Activated CD4-positive, CD25-positive, alpha-beta regulatory T cell treated with anti-CD3 and anti-CD28 coated beads, Interleukin-2, amount 50 U/mL, for 24 hours (primary cell): ENCODE measurements at regions not wholly inside any gene's neighbourhood (a gene's known extent, or its start where the extent isn't known, plus 50 kb on each side); places are given as distances from the start of the nearest gene placed in this dataset.

Source experiments
- ATAC-seq, 2 donors: fragments of 150-1000 bp; cut with Tn5 transposase; one replicate each; pipeline ENCODE4 v1.10.0; 2021; ENCODE audit warnings: mild to moderate bottlenecking in 1 of 2, moderate library complexity in 1 of 2

DNA sequence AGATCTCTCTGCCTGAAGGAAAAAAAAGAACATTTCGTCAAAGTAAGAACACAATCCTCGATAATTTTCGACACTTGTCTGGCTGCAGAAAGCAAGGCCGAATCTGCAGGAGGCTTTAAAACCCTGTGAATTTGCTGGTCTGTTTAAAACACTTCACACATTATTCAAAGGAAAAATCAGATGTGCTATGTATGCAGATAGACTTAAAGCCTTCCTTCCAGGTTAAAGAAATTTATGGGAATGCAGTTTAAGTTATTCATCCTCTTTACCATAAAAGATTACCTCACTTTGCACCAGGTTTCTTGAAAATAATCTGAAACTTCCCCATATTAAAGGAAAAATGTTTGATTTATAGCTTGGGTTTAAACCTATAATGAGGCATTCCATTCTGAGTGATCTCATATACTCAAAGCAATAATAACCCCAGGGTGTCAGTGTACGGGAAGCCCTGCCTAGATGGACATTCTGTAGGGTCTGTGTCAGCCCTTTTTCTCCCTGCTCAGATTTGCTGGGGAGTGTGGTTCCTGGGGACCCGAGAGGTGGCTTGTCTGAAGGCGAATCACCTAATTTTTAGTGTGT is 323.5 kb upstream of the SLC24A2 start:
- ATAC-seq, result no peak

DNA sequence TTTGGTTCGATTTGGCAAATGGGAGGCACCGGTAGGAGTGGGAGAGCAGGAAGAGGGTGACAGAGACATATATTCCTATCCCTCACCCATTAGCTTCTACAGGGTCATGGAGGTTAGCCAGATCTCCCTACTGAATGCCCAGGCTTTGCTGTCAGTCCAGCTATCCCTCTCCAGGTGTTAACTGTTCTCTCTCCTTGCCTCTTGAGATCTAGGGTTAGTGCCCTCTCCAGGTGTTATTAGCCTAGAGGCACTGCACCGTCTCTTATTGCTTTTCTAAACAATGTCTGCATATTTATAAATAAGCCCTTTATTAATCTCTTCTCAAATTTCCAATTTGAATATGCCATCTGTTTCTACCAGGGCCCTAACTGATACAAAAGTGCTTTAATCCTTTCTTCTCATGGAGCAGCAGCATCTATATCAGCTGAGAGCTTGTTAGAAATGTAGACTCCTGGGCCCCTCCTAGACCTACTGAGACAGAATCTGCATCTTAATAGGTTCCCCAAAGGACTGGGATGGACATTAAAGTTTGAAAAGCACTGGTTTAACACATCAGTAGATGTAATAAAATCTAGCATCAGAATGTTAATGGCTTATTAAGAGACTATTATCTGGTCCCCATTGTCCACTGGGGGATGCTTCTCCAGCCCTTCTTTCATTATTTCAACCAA is 322.5 kb upstream of the SLC24A2 start:
- ATAC-seq, result no peak

DNA sequence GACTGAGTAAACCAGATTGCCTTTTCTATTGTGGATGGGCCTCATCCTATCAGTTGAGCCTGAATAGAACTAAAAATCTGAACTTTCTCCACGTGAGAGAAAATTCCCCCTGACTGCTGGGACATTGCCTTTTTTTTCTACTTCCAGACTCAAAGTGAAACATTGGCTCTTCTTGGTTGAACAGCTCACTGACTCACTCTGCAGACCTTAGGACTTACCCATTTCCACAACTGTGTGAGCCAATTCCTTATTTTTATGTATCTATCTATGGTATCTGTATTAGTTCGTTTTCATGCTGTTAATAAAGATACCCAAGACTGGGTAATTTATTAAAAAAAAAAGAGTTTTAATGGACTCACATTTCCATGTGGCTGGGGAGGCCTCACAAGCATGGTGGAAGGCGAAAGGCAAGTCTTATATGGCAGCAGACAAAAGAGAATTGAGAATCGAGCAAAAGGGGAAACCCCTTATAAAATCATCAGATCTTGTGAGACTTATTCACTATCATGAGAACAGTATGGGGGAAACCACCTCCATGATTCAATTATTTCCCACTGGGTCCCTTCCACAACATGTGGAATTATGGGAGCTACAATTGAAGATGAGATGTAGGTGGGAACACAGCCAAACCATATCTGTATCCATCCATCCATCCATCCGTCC is 306.7 kb upstream of the SLC24A2 start:
- peak in 1 of 2 donors; percentile 10 for ATAC-seq

DNA sequence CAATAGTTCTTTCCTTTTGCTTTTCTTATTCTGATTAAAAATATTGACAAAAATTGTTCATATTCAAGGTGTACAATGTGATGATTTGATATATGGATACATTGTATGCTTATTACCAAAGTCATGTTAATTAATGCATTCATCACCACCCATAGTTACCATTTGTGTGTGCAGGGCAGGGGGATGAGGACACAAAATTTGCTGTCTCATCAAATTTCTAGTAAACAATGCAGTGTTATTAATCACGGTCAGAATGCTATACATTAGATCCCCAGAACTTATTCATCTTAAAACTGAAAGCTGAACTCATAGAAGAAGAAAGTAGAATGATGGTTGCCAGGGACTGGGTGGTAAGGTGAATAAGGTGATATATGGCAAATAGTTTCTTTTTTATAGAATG is 303.7 kb upstream of the SLC24A2 start:
- peak in 1 of 2 donors; percentile 20 for ATAC-seq

DNA sequence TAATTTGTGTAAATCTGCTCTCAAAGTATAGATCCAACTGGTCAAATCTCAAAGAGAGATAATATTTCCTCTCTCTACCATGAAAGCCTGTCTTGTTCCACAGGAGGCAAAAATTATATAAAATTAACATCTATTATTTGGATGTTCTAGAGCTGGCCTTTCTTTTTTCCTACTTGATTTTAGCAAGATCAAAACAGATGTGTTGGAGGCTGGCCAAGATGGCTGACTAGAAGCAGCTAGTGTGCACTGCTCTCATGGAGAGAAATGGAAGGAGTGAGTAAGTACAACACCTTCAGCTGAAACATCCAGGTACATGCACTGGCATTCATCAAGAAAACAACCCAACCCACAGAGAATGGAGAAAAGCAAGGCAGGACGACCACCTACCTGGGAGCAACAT is 298.6 kb upstream of the SLC24A2 start:
- no peak for ATAC-seq

DNA sequence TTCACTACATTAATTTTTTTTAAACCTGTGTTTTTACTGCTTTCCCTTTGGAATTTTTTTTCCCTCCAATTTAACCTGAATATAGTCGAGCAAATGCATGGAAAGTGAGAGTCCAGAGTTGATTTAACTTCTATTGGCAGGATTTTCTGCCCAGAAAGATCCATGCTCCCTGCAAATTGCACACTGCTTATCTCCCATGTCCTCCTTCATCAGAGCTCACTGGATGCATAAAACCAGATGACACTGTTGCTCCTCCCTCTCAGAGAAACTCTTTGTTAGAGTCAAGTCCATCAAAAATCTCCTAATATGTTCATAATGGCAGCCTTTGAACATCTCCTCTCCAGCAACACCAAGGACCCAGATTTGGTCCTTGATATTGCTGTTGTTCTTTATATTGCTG is 297.0 kb upstream of the SLC24A2 start:
- no peak for ATAC-seq

DNA sequence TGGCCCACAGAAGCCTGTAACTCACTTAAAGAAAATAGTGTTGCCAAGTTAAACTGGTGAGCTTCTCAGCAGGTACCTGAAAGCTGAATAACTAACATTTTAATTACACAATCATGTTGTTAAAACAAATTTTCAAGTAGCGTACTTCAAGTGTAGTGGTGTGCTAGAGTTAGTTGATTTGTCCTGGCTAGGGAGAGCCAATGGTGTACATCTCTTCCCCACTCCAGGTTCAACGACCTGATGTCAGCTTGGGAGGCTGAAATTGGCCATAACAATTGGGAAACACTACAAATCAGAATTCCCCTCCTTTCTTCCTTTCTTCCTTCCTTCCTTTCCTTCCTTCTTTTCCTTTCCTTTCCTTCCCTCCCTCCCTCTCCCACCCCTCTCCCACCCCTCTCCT is 295.3 kb upstream of the SLC24A2 start:
- no peak for ATAC-seq

DNA sequence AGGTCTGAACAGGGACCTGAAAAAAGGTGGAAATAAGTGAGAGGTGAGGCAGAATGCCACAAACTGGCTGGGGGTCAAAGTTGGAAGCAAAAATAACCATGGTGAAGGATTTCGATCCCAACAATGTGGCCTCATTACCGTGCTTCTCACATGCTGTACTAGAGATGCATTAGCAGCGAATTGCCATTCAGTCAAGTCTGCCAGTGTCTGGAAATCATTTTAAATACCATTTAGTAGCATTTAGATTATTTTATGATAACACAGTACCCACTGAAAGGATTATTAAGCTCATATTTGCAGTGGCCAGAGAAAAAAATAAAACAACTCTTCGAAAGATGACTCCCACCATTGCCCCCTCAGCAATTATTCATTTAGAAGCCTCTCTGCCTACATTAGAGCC is 294.6 kb upstream of the SLC24A2 start:
- no peak for ATAC-seq

DNA sequence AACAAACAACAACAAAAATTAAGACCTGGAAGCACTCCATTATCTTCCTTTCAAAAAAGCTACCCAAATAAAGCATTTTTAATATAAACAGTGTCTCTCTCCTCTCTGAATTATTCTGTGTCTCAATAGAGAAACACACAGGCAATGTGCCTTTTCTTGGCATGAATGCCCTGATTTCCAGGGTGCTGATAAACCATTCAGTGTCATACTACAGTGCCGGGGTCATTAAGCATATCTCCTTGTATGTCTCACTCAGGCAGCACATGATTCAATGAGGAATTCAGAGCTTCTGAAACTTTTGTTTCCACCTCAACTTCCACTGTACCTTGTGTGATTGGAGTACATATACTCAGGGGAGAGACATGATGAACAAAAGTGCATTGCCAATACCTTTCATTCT is 294.0 kb upstream of the SLC24A2 start:
- no peak for ATAC-seq

DNA sequence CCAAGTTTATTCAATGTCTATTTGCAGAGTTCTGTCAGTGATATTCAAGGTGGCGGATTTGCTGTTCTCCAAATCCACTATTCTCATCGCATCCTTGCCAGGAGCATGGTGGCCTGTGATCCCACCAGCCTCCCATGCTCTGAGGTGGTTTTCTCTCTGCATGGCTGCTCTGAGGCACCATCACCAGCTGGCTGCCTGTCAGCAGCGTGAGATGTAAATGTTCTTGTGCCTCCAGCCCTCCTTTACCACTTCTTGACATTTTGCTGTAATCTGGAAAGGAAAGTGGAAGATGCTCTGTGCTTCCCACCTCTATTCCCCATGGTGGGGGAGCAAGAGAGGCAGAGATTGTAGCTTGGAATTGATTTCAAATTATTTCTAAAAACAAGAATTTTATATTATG is 293.6 kb upstream of the SLC24A2 start:
- no peak for ATAC-seq

DNA sequence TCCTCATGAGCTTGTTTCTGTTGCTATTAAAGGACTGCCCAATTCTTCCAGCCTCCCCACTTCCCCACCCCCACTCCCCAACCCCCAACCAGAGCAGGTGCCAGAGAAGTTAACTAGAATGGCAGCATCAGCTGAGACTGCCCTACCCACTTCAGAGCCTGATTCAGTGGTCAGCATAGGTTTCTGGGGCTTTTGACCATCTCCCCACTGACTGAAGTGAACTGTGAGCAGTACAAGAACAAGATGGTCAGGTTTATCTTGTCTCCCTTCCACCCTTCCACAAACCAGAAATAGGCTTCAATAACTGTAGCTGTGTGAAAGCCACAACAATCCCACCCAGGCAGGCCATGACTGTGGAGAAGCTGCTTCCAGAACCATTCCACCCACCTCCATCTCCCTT is 289.4 kb upstream of the SLC24A2 start:
- ATAC-seq, result no peak

DNA sequence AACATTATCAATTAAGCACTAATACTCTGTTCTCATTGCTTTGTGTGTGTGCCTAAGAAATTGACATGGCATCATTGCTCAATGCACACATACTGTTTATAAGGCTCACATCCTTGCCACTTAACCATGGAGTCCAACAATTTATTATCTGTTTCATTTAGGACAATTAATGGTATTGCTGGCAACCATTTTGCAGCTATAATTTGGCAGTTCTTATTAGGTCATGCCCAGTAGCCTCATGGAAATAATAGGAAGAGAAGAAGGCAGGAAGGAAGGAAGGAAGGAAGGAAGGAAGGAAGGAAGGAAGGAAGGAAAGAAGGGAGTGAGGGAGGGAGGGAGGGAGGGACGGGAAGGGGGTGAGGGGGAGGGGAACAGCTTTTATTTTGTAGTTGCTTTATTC is 285.5 kb upstream of the SLC24A2 start:
- no peak for ATAC-seq

DNA sequence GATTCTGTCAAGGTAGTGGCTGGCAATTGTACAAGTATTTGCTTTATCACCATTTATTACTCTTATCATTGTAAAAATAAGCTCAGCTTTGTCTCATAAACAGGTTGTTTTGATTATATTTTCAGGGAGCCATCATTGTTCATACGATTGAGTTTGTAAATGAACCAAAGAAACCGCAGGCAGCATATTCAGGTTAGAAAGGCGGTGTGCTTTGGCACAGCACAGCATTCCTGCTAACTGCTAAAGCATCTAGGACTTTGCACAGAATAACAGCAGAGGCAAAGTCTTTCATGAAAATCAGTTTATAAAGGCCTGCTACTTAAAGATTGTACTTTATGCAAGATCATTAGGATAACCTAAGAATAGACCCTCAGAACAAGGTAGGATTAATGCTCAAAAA is 281.5 kb upstream of the SLC24A2 start:
- ATAC-seq, result no peak

DNA sequence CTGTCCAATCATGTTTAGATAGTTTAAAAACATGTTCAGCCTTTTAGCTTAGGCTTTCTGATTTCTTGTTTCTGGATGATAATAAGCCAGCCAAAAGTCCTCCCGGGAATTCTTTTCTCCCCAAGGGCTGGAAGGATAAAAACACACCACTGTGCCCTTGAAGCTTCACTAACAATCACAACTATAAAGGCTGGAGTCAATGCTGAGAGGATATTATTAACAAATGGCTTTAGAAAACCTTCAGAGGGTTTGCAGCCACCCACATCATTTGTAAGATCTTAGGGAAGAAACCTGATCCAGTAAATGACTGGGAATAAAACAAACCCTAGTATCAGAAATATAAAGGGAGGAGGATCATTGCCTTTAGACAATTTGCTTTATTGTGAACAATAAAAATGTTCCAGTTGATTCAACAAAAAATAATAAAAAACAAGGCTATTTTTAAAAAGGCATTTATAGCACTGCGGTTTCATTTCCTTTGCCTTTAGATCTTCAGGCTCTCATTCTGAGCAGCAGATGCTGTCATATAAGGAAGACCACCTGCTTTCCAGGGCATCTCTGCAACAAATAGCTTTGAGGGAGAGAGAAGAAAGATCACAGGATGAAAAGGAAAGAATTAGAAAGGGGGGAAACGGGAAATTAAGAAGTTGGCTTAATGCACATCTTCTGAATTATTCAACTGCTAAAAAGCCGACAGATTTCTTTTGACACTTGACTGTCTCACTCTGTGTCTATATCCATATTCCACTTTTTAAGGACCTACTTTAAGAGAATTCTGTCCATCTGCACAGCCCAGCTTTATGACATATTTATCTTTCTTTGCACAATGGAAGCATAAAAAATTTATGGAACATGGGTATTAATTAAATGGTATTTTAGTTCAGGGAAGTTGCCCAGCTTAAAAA is 277.2 kb upstream of the SLC24A2 start:
- ATAC-seq, result no peak

DNA sequence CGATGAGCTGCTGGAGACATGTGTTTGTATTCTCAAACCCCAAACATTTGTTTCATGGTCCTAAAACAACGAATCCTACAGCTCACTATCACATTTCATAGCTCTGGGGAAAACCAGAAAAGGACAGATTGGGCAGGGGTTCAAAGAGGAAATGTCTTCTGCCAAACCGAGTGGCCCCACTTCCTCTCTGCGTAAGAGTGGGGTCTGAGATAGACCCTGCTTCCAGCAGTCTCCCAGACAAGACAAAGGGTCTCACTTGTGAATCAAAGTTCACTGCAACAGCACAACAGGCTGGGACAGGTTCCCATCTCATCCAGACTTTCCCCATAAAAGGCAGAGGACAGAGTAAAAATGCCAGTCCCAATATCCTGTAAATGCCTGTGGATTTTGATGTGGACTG is 276.2 kb upstream of the SLC24A2 start:
- ATAC-seq, result no peak

DNA sequence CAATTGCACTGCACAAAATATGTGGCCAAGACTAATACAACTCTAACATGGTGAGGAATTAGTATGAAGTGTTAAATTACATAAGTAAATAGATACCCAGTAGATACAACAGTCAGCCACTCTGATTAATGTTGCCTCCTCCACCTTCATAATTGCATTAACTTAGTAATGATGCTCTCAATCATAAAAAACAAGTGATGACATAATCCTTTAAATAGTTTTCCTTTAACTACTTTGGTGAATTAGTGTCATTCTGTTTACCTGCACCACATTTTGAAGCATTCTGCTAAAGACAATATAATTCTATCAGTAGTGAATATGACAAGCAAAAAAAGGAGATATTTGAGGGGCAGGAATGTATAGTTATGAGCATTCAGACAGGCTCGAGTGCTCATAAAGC is 265.9 kb upstream of the SLC24A2 start:
- ATAC-seq, result no peak

DNA sequence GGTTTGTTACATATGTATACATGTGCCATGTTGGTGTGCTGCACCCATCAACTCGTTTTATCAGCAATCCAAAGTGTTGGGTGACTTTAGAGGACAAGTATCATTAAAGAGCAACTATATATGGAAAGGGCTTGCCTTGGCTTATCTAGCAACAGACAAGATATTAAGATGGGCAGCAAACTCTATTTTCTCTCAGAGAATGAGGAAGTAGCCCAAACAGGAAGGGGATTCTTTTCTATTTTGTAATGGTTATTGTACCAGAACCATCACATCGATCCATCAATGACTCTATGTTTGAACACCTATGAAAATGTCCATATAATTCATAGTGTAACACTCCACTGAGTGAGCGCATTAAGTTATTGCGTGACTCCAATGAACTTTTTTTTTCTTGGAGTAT is 260.1 kb upstream of the SLC24A2 start:
- no peak for ATAC-seq

DNA sequence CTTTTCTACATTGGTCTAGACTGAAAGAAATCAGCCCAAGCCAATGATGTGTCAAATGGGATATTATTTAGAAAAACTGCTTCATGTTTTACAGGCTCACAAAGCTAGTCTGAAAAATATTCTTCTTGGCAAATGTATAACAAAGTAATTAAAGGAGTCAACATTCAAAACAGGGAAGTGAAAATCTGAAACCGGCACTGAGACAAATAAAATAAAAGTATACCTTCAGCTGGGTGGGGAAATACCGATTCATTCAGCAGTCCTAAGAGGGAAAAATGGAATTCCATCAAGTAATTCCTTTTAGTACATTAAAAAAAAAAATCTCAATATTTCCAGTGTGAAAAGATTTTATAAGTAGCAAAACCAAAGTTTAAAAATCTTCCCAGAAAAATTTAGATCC is 259.6 kb upstream of the SLC24A2 start:
- ATAC-seq, result no peak

DNA sequence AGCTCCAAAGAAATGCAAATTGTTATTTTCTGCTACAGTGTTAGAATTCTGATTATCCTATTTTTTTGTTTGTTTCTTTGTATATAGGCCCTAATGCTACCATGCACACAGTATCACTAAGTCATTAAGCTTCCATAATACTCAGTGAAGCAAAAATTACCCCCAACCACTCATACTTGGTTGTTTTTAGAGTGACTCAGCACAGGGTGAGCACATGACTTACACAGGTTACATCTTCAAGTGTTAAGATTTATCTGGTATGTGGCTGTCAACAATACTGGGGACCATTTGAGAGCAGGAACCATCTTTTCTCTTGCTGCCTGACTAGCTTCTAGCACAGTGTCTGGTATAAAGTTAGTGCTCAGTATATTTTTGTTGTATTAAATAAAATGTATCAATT is 255.8 kb upstream of the SLC24A2 start:
- peak; percentile 30 to 59 for ATAC-seq

DNA sequence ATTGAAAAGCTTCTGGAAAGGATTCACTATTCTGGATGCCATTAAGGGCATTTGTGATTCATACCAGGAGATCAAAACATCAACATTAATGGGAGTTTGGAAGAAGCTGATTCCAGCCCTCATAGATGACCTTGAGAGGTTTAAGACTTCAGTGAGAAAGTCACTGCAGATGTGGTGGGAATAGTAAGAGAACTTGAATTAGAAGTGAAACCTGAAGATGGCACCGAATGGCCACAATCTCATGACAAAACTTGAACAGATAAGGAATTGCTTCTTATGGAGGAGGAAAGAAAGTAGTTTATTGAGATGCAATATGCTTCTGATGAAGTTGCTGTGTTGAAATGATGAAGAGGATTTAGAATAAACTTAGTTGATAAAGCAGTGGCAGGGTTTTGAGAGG is 254.6 kb upstream of the SLC24A2 start:
- ATAC-seq, result no peak

DNA sequence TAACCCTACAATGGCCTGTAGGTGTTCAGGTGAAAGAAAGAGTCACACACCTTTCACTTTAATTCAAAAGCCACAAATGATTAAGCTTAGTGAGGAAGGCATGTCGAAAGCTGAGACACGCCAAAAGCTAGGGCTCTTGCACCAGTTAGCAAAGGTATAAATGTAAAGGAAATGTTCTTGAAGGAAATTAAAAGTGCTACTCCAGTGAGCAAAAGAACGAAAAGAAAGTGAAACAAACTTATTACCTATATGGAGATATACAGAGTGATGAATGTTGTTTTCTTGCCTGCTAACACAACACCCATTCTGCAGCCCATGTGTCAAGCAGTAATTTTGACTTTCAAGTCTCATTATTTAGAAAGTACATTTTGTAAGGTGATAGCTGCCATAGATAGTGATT is 254.2 kb upstream of the SLC24A2 start:
- peak; percentile 87 for ATAC-seq

DNA sequence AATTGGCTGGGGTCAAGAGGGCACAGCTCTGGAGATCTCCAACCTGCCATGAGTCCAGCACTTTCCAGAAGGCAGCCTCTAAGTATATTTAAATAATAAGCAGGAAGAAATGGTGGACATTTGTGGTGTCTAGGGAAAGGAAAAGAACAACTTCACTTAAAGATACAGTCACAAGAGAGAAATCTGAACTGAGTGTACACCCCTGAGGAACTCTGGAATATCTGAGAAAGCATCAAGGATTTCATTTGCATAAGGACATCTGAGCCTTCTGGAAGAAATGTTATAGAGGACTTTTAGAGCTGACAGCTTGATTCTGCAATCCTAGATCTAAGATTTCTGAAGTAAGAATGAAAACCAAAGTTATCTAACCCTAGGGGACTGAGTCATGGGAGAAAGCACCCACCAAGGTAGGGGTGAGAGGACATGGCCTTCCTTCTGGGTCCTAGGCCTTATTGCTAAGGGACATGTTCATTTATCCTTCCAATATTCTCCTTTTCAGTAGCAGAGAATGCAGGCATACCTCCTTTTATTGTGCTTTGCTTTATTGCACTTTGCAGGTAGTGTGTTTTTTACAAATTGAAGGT is 253.4 kb upstream of the SLC24A2 start:
- no peak for ATAC-seq

DNA sequence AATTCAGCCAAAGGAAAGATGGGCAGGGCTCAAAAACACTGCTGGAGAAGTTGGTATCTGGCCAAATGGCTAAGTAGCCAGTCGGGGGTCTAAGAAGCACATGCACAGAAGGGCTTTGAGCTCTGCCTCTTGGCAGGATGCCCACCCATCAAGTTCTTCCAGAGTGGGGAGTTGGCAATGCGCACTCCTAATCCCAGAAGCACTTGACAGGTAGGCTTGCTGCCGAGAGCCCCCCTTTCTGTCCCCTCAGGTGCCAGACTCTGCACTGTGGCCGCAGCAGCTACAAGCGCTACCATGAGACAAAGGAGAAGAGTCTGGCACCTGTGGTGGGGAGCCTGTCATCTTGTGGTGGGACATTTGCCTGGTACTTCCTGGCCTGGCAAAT is 252.9 kb upstream of the SLC24A2 start:
- no peak for ATAC-seq
